Stimulated activated effector memory CD8-positive, alpha-beta T cell treated with anti-CD3 and anti-CD28 coated beads, Interleukin-12 subunit alpha, Interleukin-12 subunit beta, amount 100 ng/mL, for 72 hours (primary cell): ENCODE measurements at regions not wholly inside any gene's neighbourhood (a gene's known extent, or its start where the extent isn't known, plus 50 kb on each side); places are given as distances from the start of the nearest gene placed in this dataset.
"Not testable (repeated sequence)": the region's sequence is repeated elsewhere in the genome, so short reads cannot be mapped to it uniquely, and the experiment has no call there.

Source experiments
- ATAC-seq: fragments of 150-1000 bp; cut with Tn5 transposase; 2 replicates; pipeline ENCODE4 v1.10.0; 2021
- DNase-seq, 2 donors: peaks; one replicate each; pipeline ENCODE4 v3.0.0; 2021 to 2022; ENCODE audit warnings: low spot score in 2 of 2
- H3K27ac Mint-ChIP-seq: one replicate; pipeline ENCODE4 v1.8.0; 2022; ENCODE audit warnings: mild to moderate bottlenecking, mixed read lengths
- H3K36me3 Mint-ChIP-seq: one replicate; pipeline ENCODE4 v1.8.0; 2022; ENCODE audit warnings: mild to moderate bottlenecking, mixed read lengths
- H3K4me1 Mint-ChIP-seq: one replicate; pipeline ENCODE4 v1.8.0; 2022; ENCODE audit warnings: mixed read lengths
- H3K4me3 Mint-ChIP-seq: one replicate; pipeline ENCODE4 v1.8.0; 2022; ENCODE audit warnings: mild to moderate bottlenecking, mixed read lengths
- H3K9me3 Mint-ChIP-seq: one replicate; pipeline ENCODE4 v1.8.0; 2022; ENCODE audit warnings: mixed read lengths

- DNase-seq, result no peak
- Mint-ChIP-seq H3K27ac (no peak overlapping the region), H3K4me1 (no peaks in the 10 kb centered on the region), H3K9me3 (peaks cover 5% of the 10 kb centered on the region), H3K36me3 (no peaks in the 10 kb centered on the region), H3K4me3 (no peak overlapping the region)
- no peak for ATAC-seq
These were observed 210.4 kb upstream of the SULF2 start for GRCh38 chr20:47995661-47996060.

- H3K9me3 Mint-ChIP-seq, result peaks cover 5% of the 10 kb centered on the region
- DNase-seq, result no peak
- H3K27ac Mint-ChIP-seq, result no peak overlapping the region
- no peaks in the 10 kb centered on the region for H3K36me3 Mint-ChIP-seq
- no peak overlapping the region for H3K4me3 Mint-ChIP-seq
- no peak for ATAC-seq
- no peaks in the 10 kb centered on the region for H3K4me1 Mint-ChIP-seq
These were observed 208.5 kb upstream of the SULF2 start for GRCh38 chr20:47993817-47994216.

- ATAC-seq (no peak), DNase-seq (no peak)
- H3K27ac Mint-ChIP-seq, result no peak overlapping the region
- H3K4me3 Mint-ChIP-seq, result no peak overlapping the region
- no peaks in the 10 kb centered on the region for H3K4me1 Mint-ChIP-seq
- peaks cover 5% of the 10 kb centered on the region for H3K9me3 Mint-ChIP-seq
- no peaks in the 10 kb centered on the region for H3K36me3 Mint-ChIP-seq
These were observed 207.9 kb upstream of the SULF2 start for GRCh38 chr20:47993035-47993755.

GRCh38 chr20:47991875-47992488 is 206.7 kb upstream of the SULF2 start:
- Mint-ChIP-seq H3K9me3 (peaks cover 5% of the 10 kb centered on the region), H3K4me1 (no peaks in the 10 kb centered on the region), H3K36me3 (no peaks in the 10 kb centered on the region)

GRCh38 chr20:47990507-47991150 is 205.3 kb upstream of the SULF2 start:
- no peak overlapping the region for H3K27ac Mint-ChIP-seq
- ATAC-seq, result no peak
- peaks cover 5% of the 10 kb centered on the region for H3K9me3 Mint-ChIP-seq
- DNase-seq, result no peak
- H3K36me3 Mint-ChIP-seq, result no peaks in the 10 kb centered on the region
- H3K4me1 Mint-ChIP-seq, result no peaks in the 10 kb centered on the region
- H3K4me3 Mint-ChIP-seq, result no peak overlapping the region

More at GRCh38 chr20:47991875-47992488, 206.7 kb upstream of the SULF2 start:
- Mint-ChIP-seq H3K4me3 (no peak overlapping the region), H3K27ac (no peak overlapping the region)
- ATAC-seq (no peak), DNase-seq (no peak)

GRCh38 chr20:47989957-47990356 is 204.7 kb upstream of the SULF2 start:
- H3K4me3 Mint-ChIP-seq, result no peak overlapping the region
- H3K27ac Mint-ChIP-seq, result peak overlapping the region; percentile 32
- H3K36me3 Mint-ChIP-seq, result no peaks in the 10 kb centered on the region
- H3K4me1 Mint-ChIP-seq, result no peaks in the 10 kb centered on the region
- DNase-seq (no peak), ATAC-seq (peak; percentile 52)
- peaks cover 5% of the 10 kb centered on the region for H3K9me3 Mint-ChIP-seq

- no peak for ATAC-seq
- no peaks in the 10 kb centered on the region for H3K36me3 Mint-ChIP-seq
- no peak overlapping the region for H3K27ac Mint-ChIP-seq
These were observed 203.4 kb upstream of the SULF2 start for GRCh38 chr20:47988676-47989075.

GRCh38 chr20:47985092-47985850 is 200.0 kb upstream of the SULF2 start:
- H3K4me1 Mint-ChIP-seq, result no peaks in the 10 kb centered on the region
- no peak overlapping the region for H3K27ac Mint-ChIP-seq
- no peak for ATAC-seq
- no peak for DNase-seq
- H3K4me3 Mint-ChIP-seq, result no peak overlapping the region
- peaks cover 5% of the 10 kb centered on the region for H3K36me3 Mint-ChIP-seq
- no peaks in the 10 kb centered on the region for H3K9me3 Mint-ChIP-seq

More at GRCh38 chr20:47988676-47989075, 203.4 kb upstream of the SULF2 start:
- Mint-ChIP-seq H3K4me3 (no peak overlapping the region), H3K9me3 (peaks cover 5% of the 10 kb centered on the region), H3K4me1 (no peaks in the 10 kb centered on the region)
- DNase-seq, result no peak

GRCh38 chr20:47984437-47984836 is 199.2 kb upstream of the SULF2 start:
- no peaks in the 10 kb centered on the region for H3K4me1 Mint-ChIP-seq
- no peak overlapping the region for H3K4me3 Mint-ChIP-seq
- no peaks in the 10 kb centered on the region for H3K9me3 Mint-ChIP-seq
- no peak overlapping the region for H3K27ac Mint-ChIP-seq
- H3K36me3 Mint-ChIP-seq, result peaks cover 5% of the 10 kb centered on the region
- DNase-seq (no peak), ATAC-seq (no peak)

GRCh38 chr20:47983642-47984041 is 198.4 kb upstream of the SULF2 start:
- DNase-seq, H3K27ac Mint-ChIP-seq, H3K4me1 Mint-ChIP-seq, H3K36me3 Mint-ChIP-seq, H3K9me3 Mint-ChIP-seq, H3K4me3 Mint-ChIP-seq: not testable (repeated sequence)
- peak; percentile 36 for ATAC-seq

- Mint-ChIP-seq H3K4me3 (no peak overlapping the region), H3K27ac (no peak overlapping the region), H3K9me3 (no peaks in the 10 kb centered on the region), H3K4me1 (no peaks in the 10 kb centered on the region), H3K36me3 (peaks cover 5% of the 10 kb centered on the region)
- DNase-seq (no peak), ATAC-seq (peak; percentile 6)
These were observed 197.5 kb upstream of the SULF2 start for GRCh38 chr20:47982574-47983360.

- ATAC-seq (no peak), DNase-seq (no peak)
- H3K9me3 Mint-ChIP-seq, result no peaks in the 10 kb centered on the region
- H3K36me3 Mint-ChIP-seq, result peaks cover 5% of the 10 kb centered on the region
- no peak overlapping the region for H3K4me3 Mint-ChIP-seq
- no peak overlapping the region for H3K27ac Mint-ChIP-seq
- no peaks in the 10 kb centered on the region for H3K4me1 Mint-ChIP-seq
These were observed 195.9 kb upstream of the SULF2 start for GRCh38 chr20:47981222-47981621.

- H3K4me3 Mint-ChIP-seq, result no peak overlapping the region
- H3K27ac Mint-ChIP-seq, result no peak overlapping the region
- no peaks in the 10 kb centered on the region for H3K4me1 Mint-ChIP-seq
- DNase-seq (no peak), ATAC-seq (no peak)
- no peaks in the 10 kb centered on the region for H3K9me3 Mint-ChIP-seq
- H3K36me3 Mint-ChIP-seq, result peaks cover 5% of the 10 kb centered on the region
These were observed 195.3 kb upstream of the SULF2 start for GRCh38 chr20:47980336-47981177.
